H1 (cell line): ENCODE measurements at regions not wholly inside any gene's neighbourhood (a gene's known extent, or its start where the extent isn't known, plus 50 kb on each side); places are given as distances from the start of the nearest gene placed in this dataset.

ENCODE experiments used
- CHD1 ChIP-seq: IDR thresholded peaks from 2 replicates; pipeline ENCODE4 v1.6.1; 2012; ENCODE audit warnings: low read depth, low read length, improper control_type of control experiment
- KDM1A ChIP-seq: fragments of 200-600, 300-600 bp; sonication (generic); IDR thresholded peaks from 2 replicates; pipeline ENCODE4 v1.7.1; 2016; ENCODE audit warnings: mild to moderate bottlenecking, low read length, borderline replicate concordance

DNA sequence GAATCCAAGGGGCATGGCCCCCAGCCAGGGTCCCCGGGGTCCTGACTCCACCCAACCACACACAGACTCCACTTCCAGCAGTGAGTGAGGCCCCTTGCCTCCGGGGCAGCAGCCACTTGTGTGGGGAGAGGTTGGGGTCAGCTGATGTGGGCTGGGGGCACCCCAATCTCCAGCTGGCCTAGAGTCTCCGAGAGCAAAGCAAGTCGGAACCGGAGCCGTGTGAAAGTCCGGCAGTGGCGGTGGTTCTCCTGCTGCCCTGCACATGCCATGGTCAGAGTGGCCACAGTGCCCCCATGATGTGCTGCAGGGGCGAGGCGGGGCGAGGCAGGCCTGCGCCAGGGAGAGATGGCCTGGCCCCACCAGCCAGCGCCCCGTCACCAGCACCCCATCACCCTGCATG is 74.6 kb downstream of the PDGFA start (continued):
- no peak for TF ChIP-seq KDM1A
- TF ChIP-seq CHD1: no peak
